ENCODE measurements at regions not wholly inside any gene's neighbourhood (a gene's known extent, or its start where the extent isn't known, plus 50 kb on each side); places are given as distances from the start of the nearest gene placed in this dataset.

DNA sequence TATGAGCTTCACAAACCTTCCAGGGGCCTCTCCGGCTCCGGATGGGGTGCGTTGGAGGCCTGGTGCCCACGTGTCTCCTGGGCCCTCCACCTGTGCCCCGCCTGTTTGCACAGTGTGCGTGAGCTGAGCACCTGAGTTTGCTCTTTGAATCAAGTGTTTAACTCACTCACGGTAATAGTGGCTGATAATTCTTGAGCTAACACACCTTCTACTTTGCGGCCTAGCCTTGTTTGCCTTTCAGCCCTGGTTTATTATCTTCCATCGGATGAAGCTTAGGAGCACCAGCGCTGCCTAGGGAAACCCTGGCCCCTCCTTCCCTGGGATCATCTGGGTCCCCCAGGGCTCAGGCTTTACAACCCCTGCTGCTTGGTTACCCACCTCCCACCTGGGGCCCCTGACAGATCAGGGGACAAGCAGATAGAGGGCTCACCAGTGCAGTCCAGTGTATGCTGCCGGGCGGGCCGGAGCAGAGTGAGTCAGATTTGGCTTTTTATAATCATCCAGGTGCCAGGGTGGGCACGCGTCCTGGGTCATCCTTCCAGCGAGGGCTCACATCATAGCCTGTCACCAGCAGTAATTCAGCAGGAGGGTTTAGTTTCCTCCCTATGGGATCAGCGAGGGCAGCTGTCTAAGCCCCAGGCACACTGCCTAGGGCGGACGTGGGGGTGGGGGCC, 62.8 kb upstream of the RFLNA start:
- H3K4me3 ChIP-seq (replicated peaks; ENCODE audit: low read depth, low read length) = no peak overlapping the region
- DNase-seq (ENCODE audit: extremely low read depth, low read depth) = no peak
- TF ChIP-seq, protein P1, sequence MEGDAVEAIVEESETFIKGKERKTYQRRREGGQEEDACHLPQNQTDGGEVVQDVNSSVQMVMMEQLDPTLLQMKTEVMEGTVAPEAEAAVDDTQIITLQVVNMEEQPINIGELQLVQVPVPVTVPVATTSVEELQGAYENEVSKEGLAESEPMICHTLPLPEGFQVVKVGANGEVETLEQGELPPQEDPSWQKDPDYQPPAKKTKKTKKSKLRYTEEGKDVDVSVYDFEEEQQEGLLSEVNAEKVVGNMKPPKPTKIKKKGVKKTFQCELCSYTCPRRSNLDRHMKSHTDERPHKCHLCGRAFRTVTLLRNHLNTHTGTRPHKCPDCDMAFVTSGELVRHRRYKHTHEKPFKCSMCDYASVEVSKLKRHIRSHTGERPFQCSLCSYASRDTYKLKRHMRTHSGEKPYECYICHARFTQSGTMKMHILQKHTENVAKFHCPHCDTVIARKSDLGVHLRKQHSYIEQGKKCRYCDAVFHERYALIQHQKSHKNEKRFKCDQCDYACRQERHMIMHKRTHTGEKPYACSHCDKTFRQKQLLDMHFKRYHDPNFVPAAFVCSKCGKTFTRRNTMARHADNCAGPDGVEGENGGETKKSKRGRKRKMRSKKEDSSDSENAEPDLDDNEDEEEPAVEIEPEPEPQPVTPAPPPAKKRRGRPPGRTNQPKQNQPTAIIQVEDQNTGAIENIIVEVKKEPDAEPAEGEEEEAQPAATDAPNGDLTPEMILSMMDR (IDR thresholded peaks at IDR 0.05; ENCODE audit: low read depth, low read length, missing control alignments) = no peak

DNA sequence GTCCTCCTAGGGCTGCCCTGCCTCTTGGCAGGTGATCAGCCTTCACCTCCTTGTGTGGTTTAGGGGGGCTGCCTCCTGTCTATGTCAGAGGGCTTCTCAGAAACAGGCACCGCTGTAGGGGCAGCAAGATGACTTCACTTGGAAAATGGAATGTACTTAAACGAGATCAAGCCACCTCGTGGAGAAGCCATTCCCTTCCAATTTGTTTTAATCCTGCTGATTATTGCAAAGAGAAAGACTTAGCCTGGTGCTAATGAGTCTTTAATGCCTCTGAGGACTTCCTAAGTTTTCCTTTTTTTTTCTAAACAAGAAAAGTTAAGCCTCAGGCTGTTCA, 62.3 kb upstream of the RFLNA start:
- no peak overlapping the region for H3K4me3 ChIP-seq (replicated peaks; ENCODE audit: low read depth, low read length)
- DNase-seq (ENCODE audit: extremely low read depth, low read depth) = no peak
- TF ChIP-seq, protein P1 (IDR thresholded peaks at IDR 0.05; ENCODE audit: low read depth, low read length, missing control alignments) = no peak

DNA sequence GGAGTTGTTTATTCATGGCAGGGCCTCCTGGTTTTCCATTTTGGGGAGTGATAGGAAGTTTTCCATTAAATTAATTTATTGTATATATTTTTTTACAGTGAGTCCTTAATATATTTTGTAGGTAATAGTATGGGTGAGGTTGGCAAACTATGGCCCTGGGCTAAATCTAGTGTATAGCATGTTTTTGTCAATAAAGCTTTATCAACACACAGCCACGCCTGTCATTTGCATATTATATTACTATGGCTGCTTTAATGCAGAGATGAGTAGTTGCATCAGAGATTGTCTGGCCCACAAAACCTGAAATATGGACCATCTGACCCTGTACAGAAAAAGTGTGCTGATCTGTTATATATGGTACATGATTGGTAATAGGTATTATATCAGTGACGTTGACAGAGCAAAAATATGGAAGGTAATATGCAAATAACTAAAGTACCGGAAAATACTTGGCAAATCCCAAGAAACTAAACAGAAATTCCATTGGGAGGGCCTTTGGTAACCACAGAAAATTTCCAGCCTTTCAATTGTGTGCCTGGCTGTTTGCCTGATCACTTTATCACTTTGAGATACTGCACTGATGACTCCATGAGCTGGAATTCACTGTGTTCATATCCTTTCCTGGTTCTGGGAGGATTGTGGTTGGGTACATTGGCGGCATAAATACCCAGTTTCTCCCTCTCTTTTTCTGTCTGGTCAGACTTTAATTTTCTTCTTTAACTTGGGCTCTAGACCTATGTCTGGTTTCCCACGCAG, 61.7 kb upstream of the RFLNA start:
- no peak overlapping the region for H3K4me3 ChIP-seq (replicated peaks; ENCODE audit: low read depth, low read length)
- DNase-seq (ENCODE audit: extremely low read depth, low read depth) = peak; percentile 2
- TF ChIP-seq, protein P1 (IDR thresholded peaks at IDR 0.05; ENCODE audit: low read depth, low read length, missing control alignments) = no peak

DNA sequence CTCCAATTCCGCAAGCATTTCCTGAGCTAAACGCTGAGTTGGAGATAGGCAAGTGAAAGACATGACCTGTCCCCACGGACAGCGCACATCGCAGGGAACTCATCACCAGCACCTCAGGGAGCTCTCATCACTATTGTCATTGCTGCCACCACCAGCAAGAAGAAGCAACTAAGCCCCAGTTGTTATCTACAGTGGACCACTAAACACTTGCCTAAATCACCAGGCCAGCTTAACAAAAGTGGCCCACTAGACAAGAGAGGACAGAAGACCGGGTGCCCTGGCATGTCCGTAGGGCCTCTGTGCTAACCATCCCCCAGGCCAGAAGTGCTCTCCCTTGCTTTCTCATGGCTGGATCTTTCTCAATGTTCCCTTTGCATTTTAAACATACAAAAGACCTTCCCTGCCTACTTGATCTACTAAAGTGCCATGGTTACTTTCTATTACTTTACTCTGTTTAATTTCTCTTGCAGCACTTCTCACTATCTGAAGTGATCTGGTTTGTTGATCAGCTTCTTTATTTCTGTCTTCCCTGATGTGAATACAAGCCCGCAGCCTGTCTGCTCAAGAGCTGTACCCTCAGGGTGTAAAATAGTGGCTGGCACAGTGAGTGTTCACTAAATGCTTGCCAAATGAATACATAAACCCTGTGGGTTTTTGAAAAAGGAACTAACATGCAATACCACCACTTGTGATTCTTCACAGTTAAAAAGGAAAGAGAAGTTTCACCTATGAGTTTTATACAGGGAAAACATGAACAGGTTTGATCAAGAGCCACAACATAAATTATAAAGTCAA, 60.9 kb upstream of the RFLNA start:
- H3K4me3 ChIP-seq (replicated peaks; ENCODE audit: low read depth, low read length) = no peak overlapping the region
- no peak for DNase-seq (ENCODE audit: extremely low read depth, low read depth)
- TF ChIP-seq, protein P1 (IDR thresholded peaks at IDR 0.05; ENCODE audit: low read depth, low read length, missing control alignments) = no peak

DNA sequence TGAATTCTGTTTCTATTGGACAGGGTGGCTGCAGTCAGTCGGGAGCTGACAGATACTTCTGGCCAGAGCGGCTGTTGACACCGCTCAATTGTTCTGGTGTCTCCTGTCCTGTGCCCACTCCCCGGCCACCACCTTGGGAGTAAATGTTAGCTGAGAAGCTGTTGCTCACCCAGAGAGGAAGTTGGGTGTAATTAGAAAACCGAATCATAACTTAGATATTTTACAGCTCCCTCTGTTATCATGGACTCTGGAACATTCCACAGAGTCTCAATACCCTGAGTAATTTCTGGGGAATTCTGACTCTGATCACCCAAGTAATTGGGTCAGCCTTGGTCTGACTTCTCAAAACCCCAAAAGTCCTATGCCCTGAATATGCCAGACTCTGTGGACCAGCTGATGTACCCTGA, 58.3 kb upstream of the RFLNA start:
- DNase-seq (ENCODE audit: extremely low read depth, low read depth) = no peak
- H3K4me3 ChIP-seq (replicated peaks; ENCODE audit: low read depth, low read length) = no peak overlapping the region
- TF ChIP-seq, protein P1 (IDR thresholded peaks at IDR 0.05; ENCODE audit: low read depth, low read length, missing control alignments) = no peak

DNA sequence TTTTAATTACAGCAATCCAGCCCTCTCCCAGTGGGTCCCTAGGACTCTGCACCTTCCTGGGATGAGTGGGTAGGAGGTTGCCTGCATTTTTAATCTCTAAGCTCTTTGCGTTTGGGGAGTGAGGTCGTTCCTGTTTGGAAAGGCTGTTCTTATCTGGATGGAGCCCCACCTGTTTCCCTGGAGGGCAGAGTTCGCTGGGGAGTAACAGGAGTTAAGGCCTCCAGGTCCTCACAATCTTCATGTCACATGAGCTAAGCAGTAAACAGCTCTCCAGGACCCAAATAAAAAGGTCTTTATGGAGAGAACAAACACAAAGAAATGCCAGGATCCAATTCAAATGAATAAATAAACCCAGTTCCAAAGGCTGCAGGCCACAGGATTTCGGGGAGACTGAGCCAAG, 56.0 kb upstream of the RFLNA start:
- TF ChIP-seq, protein P1 (IDR thresholded peaks at IDR 0.05; ENCODE audit: low read depth, low read length, missing control alignments) = no peak
- no peak for DNase-seq (ENCODE audit: extremely low read depth, low read depth)
- no peak overlapping the region for H3K4me3 ChIP-seq (replicated peaks; ENCODE audit: low read depth, low read length)

Measured in HFF-Myc (cell line).